NCI-H2107 treated with DMSO at 0.1 percent for 48 hours (cell line): ENCODE measurements at regions not wholly inside any gene's neighbourhood (a gene's known extent, or its start where the extent isn't known, plus 50 kb on each side); places are given as distances from the start of the nearest gene placed in this dataset.
"Not testable (repeated sequence)": the region's sequence is repeated elsewhere in the genome, so short reads cannot be mapped to it uniquely, and the experiment has no call there.

Experiments used
- DNase-seq: peaks from one replicate; lab custom pipeline; 2025; ENCODE audit not compliant: unreplicated experiment; lab: John Stamatoyannopoulos, UW

GRCh38 chr2:67079729-67080128 is 317.4 kb upstream of the ETAA1 start:
- no peak for DNase-seq

GRCh38 chr2:67082813-67083212 is 314.3 kb upstream of the ETAA1 start:
- DNase-seq = no peak

- no peak for DNase-seq
Measured at GRCh38 chr2:67083951-67084350, 313.2 kb upstream of the ETAA1 start.

DNA sequence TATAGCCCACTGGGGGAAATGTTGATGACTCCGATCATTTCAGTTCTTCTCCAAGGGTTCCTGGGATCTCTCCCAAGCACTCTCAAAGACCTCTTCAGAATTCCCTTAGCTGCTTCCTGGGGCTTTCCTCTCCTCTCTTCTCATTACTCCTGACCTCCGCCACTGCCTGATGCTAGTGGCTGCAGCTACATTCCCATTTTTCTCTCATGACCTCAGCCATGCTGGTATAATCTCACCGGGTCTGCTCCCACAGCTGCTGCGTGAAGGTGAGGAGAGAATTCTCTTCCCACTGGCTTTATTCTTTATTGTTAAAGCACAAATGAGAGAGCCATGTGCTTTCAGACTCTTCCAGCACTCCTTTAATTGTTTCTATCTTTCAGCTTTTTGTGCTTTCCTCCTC is 312.0 kb upstream of the ETAA1 start:
- no peak for DNase-seq

DNA sequence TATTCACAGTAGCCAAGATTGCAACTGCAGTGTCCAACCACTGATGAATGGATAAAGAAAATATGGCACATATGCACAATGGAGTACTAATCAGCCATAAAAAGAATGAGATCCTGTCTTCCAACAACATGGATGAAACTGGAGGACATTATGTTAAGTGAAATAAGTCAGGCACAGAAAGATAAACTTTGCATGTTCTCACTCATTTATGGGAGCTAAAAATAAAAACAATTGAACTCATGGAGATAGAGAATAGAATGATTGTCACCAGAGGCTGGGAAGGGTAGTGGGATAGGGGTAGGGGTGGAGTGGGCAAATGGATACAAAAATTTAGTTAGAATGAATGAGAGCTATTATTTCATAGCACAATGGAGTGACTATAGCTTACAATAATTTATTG is 305.5 kb upstream of the ETAA1 start:
- DNase-seq = no peak

DNA sequence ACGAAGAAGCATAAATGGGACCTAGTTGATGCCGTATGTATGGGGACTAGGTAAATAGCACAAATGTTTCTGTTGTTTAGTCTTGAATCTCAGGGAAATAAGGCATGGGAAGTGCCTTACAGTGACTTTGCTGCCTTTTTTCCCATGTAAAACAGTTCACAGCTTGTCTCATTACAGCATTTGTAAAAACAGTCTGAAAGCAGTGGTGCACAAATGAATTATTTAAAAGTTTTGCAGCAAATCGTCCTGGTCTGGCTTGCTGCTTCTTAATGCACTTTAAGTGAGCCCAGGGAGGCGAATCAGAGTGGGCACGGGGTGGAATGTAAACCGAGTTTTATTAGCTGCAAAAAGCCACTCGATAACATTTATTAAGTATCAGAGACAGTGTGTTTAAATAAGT is 302.0 kb upstream of the ETAA1 start:
- DNase-seq = no peak

DNA sequence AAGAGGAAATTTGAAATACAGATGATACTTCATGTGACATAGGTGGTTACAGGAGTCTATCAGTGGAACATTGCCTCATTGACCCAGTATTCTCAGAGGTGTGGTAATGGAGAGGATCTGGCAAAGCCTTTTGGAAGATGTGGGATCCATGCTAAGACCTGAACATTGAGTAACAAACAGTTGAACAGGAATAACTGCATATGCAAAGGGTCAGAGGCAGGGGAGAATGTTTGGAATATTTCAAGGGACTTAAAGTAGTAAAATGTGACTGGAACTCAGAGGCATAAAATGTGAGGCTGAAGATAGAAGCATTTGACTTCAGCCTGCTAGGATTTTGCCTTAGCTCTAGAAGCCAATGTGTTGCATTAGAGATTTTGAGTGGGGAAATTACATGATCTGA is 300.2 kb upstream of the ETAA1 start:
- DNase-seq = no peak

DNA sequence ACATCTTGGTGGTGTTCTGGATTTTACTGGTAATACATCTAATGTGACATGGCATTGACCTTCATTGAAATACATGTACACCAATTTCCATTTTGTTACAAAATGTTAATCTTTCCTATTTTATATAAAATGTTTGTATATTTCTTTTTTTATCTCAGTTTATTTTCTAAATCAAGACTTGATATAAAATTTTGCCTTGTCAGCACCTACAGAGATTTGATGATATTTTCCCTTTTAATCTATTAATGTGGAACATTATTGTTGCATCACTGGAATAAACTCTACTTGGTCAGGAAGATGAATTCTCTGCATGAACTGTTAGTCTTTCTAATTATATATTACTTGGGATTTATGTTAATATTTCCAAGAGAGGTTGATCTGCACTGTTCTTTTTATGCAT is 294.0 kb upstream of the ETAA1 start:
- no peak for DNase-seq

DNA sequence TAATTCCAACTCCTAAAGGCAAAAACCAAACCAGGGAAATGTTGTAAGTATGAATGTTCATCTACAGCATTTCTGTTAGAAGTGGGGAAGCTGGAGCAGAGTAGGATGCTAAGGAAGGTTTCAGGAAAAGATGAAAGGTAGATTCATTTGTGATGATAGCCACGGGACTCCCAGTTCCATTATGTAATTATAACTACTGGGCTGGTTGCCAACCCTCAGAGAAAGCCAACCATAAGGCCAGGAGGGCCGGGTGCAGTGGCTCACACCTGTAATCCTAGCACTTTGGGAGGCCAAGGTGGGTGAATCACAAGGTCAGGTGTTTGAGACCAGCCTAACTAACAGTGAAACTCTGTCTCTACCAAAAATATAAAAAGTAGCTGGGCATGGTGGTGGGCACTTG is 288.9 kb upstream of the ETAA1 start:
- no peak for DNase-seq

DNA sequence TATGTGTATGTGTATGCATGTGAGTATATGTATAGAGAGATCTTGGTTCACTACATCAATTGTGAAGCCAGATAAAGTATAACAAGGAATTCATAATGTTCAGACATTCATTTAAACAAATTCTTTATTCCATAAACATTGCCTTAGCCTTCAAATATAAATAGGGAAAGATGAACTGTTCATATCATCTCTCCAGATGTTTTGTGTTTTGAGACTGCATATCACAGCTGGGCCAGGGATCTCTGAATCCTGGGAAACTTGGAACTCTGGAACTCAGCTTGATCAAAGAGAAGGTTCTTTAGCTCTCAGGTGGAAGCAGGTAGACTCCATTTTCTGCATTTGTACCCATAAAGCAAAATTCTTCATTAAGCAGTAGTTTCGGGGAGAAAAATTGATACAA is 272.6 kb upstream of the ETAA1 start:
- no peak for DNase-seq

GRCh38 chr2:67130531-67131256 is 266.4 kb upstream of the ETAA1 start:
- no peak for DNase-seq

DNA sequence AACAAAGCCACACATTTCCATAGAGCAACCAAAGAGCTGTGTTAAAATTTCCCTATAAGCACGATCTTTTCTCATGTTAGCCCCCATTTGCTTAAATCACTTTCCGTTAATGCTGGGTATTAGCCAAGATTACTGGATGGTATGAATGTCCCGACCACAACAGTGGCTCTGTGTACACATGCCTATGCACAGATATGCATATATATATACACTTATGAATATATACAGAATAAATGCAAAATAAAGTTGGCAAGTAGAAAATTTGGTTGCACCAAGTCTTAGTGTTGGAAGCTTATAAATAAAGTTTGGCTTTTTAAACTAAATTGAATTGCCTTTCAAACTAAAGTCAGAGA is 265.9 kb upstream of the ETAA1 start:
- DNase-seq = no peak

DNA sequence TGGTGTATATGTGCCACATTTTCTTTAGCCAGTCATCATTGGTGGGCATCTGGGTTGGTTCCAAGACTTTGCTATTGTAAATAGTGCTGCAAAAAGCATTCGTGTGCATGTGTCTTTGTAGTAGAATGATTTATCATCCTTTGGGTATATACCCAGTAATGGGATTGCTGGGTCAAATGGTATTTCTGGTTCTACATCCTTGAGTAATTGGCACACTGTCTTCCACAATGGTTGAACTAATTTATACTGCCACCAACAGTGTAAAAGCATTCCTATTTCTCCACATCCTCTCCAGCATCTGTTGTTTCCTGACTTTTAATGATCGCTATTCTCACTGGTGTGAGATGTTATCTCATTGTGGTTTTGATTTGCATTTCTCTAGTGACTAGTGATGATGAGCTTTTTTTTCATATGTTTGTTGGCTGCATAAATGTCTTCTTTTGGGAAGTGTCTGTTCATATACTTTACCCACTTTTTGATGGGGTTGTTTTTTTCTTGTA is 264.6 kb upstream of the ETAA1 start:
- not testable (repeated sequence) for DNase-seq

DNA sequence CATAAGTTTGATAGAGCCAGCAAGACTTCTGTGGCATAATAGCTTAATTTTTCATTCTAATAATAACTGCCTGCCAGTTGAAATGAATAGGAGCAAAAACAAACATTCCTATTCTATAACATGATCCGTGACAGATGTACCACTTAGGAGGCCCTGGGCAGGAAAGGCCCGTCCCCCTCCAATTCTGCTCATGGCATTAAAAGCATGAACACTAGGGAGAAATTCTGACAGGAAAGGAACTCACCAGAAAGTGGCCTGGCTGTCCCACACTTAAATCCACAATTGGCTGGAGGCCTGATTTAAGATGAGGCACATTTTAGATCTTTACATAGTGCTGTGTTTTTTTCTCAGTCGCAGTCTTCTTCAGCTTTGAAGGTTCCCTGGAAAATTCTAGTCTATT is 261.9 kb upstream of the ETAA1 start:
- no peak for DNase-seq

DNA sequence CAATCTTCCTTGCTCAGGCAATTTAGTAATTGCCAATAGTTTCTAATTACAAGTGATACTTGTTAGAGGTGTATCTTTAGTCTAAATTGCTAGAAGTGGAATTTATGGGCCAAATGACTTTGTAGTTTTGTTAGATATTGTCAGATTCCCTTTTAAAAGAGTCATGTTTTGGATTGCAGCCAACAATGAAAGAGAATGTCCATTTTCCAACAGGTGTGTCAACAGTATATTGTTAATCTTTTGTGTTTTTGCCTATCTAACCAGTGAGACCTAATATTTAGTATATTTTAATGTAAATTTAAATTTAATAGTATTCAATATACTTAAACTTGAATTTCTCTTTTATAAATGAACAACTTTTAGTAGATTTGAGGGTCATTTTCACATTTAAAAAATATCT is 259.4 kb upstream of the ETAA1 start:
- DNase-seq = no peak

- DNase-seq = no peak
Measured at GRCh38 chr2:67142071-67142470, 255.1 kb upstream of the ETAA1 start.

DNA sequence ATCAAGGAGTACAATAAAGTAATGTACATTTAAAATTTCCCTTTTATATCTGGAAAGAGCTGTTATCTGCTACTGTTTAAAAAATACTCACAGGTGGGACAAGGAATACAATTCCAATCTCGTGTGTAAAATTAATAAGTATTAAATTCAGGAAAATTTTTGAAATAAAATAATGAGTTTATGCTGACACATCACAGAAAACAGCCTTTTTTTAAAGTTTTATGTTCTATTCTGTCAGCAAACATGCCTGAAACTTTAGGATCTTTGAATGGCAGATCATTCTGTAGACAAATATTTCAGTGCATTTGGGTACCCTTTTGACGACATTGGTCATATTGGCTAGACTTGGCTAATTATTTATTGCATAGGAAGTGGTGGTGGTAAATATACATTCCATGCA is 254.4 kb upstream of the ETAA1 start:
- DNase-seq = no peak

GRCh38 chr2:67145851-67146250 is 251.3 kb upstream of the ETAA1 start:
- DNase-seq = no peak

- no peak for DNase-seq
Measured at GRCh38 chr2:67156796-67157195, 240.3 kb upstream of the ETAA1 start.

- no peak for DNase-seq
Measured at GRCh38 chr2:67158718-67159117, 238.4 kb upstream of the ETAA1 start.

GRCh38 chr2:67159929-67160328 is 237.2 kb upstream of the ETAA1 start:
- DNase-seq = no peak

DNA sequence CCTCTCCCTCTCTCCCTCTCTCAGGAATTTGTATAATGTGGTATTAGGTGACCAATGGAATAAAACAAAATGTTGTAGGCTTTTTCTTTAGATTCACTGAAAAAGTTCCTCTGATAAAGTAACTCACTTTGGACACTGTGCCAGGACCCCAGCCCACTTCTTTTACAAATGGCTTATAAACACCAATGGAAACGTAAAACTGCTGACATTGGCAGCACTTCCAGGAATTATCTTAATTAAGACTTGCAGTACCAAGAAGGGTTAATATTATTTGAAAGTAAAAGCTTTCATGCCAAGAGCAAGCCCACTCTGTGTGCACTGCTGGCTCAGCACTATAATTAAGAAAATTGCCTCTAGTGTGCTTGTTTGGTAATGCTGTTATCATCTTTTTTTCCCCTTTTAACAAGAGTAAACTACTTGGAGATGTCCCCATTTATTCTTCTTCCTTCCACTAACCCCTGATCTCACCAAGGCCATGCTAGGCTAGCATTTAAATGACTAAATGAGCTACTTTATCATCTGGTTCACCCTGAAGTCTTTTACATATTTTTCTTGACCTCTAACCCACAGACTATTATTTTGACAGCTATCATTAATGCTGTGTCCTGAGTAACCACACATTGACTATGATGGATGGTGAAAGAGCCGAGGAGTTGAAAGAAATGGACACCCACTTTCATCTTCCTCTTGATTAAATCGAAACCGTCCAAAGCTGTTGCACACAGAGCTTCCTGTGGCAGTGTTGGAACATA is 232.2 kb upstream of the ETAA1 start:
- DNase-seq = no peak

- no peak for DNase-seq
Measured at GRCh38 chr2:67165523-67165990, 231.6 kb upstream of the ETAA1 start.
